ENCODE measurements at regions not wholly inside any gene's neighbourhood (a gene's known extent, or its start where the extent isn't known, plus 50 kb on each side); places are given as distances from the start of the nearest gene placed in this dataset.
A peak's percentile ranks its signal among the peaks of the same experiment; 100 is the strongest.

DNA sequence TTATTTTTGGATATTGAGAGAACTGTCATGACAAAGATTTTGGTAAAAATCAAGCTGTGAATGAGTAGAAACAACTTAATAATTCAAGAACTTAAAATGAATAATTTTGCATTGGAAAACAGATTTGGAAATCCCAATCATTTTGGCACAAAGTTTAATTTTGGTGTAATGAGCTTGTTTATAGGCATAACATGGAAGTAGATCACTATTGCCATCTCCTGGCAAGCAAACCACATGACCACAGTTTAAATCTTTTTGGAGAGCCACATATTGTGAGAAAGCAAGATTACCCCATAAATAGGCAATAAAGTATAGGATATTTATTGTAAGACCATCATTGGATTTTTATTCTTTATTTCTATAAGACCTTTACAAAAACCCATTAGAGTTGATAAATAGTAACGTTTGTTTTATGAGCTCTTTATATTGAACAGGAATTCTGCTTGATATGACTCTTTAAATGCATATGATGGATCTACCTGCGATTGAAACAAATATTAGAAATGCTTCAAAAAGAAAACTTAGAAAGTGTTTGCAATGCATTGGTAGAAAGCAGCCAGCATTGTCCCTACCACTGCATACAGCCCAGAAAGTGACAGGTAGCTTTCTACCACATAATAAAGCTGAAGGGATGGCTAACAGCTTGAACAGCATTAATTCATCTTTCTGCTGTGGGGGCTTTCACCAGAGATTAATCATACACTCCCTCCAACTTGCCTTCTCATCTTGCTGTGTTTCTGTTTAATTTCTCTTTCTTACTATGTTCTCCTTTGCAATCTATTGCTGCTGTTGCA, 766.8 kb downstream of the TBL1XR1 start:
- H3K4me3 Mint-ChIP-seq: peak overlapping the region; percentile 3; the same call in 1 of the 2 replicates
- peaks cover 45% of the 10 kb centered on the region for H3K4me1 Mint-ChIP-seq (ENCODE audit: low read depth)
- no peaks in the 10 kb centered on the region for H3K36me3 Mint-ChIP-seq (ENCODE audit: low read depth)
- no peaks in the 10 kb centered on the region for H3K27me3 Mint-ChIP-seq (ENCODE audit: insufficient read depth)
- H3K9me3 Mint-ChIP-seq: no peaks in the 10 kb centered on the region
- peak; percentile 59 for DNase-seq
- TF ChIP-seq, protein P1, sequence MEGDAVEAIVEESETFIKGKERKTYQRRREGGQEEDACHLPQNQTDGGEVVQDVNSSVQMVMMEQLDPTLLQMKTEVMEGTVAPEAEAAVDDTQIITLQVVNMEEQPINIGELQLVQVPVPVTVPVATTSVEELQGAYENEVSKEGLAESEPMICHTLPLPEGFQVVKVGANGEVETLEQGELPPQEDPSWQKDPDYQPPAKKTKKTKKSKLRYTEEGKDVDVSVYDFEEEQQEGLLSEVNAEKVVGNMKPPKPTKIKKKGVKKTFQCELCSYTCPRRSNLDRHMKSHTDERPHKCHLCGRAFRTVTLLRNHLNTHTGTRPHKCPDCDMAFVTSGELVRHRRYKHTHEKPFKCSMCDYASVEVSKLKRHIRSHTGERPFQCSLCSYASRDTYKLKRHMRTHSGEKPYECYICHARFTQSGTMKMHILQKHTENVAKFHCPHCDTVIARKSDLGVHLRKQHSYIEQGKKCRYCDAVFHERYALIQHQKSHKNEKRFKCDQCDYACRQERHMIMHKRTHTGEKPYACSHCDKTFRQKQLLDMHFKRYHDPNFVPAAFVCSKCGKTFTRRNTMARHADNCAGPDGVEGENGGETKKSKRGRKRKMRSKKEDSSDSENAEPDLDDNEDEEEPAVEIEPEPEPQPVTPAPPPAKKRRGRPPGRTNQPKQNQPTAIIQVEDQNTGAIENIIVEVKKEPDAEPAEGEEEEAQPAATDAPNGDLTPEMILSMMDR (IDR thresholded peaks at IDR 0.05): peak; percentile 83
- no peak overlapping the region for H3K27ac Mint-ChIP-seq

DNA sequence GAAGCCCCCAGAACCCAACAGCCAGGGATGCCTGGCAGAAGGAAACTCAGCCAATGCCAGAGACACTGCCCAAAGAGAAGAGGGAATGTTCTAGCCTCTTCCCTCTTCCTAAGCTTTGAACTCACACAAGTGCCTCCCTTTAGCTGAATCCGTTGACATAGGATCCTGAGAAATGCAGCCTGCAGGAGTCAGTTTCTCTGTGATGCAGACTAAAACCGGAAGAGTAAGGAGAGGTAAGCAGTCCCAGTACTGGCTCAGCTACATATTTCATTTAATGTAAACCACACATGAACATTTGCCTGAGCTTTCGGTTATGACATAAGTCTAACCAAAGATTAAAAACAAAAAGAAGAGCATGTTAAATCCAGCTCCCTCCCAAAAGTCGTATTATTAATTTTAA, 768.7 kb downstream of the TBL1XR1 start:
- H3K36me3 Mint-ChIP-seq (ENCODE audit: low read depth): no peaks in the 10 kb centered on the region
- no peak overlapping the region for H3K27ac Mint-ChIP-seq
- H3K4me3 Mint-ChIP-seq: no peak overlapping the region
- no peak for DNase-seq
- H3K4me1 Mint-ChIP-seq (ENCODE audit: low read depth): peaks cover 40% of the 10 kb centered on the region
- no peaks in the 10 kb centered on the region for H3K9me3 Mint-ChIP-seq
- H3K27me3 Mint-ChIP-seq (ENCODE audit: insufficient read depth): no peaks in the 10 kb centered on the region
- TF ChIP-seq, protein P1 (IDR thresholded peaks at IDR 0.05): no peak

DNA sequence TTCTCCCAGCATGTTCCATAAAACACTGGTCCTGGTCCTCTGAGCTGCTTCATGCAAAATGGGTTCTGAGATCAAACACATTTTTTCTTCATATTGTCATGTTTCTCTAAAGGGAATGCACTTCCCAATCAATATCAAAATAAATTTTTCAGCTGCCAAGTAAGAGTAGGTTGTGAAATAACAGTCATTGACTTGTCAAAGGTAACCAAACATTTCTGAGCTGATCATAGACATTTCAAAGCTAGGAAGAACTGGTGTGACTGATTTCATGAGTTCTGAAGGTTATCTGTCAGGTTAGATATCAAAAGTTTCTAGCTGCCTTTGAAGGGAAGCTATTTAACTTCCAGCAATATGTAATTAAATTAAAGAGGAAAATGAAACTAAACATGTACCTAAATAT, 770.9 kb downstream of the TBL1XR1 start:
- H3K27me3 Mint-ChIP-seq (ENCODE audit: insufficient read depth): no peaks in the 10 kb centered on the region
- H3K27ac Mint-ChIP-seq: no peak overlapping the region

DNA sequence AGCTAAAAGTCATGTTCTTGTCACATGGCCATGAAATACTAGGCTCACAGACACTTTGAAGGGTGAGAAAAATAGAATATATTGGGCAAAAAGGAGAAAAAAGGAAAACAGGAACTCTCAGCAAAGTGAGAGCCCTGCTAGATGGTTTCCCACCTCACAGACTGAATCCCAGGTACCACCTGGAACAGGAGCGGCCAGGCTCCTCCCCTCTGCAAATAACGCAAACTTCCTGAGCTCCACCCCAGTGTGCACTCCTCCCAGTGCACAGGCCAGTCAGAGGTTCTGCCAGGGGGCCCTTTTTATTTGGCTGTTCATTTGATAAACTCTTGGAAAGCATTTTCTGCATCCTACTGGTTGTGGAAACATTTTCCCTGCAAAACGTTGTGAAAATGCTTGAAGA, 780.4 kb downstream of the TBL1XR1 start:
- TF ChIP-seq, protein P1 (IDR thresholded peaks at IDR 0.05): no peak
- no peak overlapping the region for H3K4me3 Mint-ChIP-seq
- H3K36me3 Mint-ChIP-seq (ENCODE audit: low read depth): no peaks in the 10 kb centered on the region
- no peaks in the 10 kb centered on the region; the same call in 1 of the 2 replicates for H3K27me3 Mint-ChIP-seq (ENCODE audit: insufficient read depth)
- no peaks in the 10 kb centered on the region for H3K9me3 Mint-ChIP-seq
- peaks cover 4% of the 10 kb centered on the region; the same call in 1 of the 2 replicates for H3K4me1 Mint-ChIP-seq (ENCODE audit: low read depth)
- no peak for DNase-seq
- no peak overlapping the region for H3K27ac Mint-ChIP-seq

More for the DNA sequence above, 770.9 kb downstream of the TBL1XR1 start:
- TF ChIP-seq, protein P1 (IDR thresholded peaks at IDR 0.05): no peak
- H3K4me3 Mint-ChIP-seq: peak overlapping the region; percentile 30; the same call in 1 of the 2 replicates
- H3K9me3 Mint-ChIP-seq: no peaks in the 10 kb centered on the region
- no peak for DNase-seq
- H3K36me3 Mint-ChIP-seq (ENCODE audit: low read depth): no peaks in the 10 kb centered on the region
- H3K4me1 Mint-ChIP-seq (ENCODE audit: low read depth): peaks cover 30% of the 10 kb centered on the region

GRCh38 chr3:176415661-176416295, 781.5 kb downstream of the TBL1XR1 start:
- Mint-ChIP-seq H3K27ac (no peak overlapping the region), H3K27me3 (ENCODE audit: insufficient read depth) (peaks cover 2% of the 10 kb centered on the region), H3K4me3 (no peak overlapping the region), H3K9me3 (no peaks in the 10 kb centered on the region), H3K4me1 (ENCODE audit: low read depth) (peaks cover 4% of the 10 kb centered on the region; the same call in 1 of the 2 replicates), H3K36me3 (ENCODE audit: low read depth) (no peaks in the 10 kb centered on the region)
- TF ChIP-seq, protein P1 (IDR thresholded peaks at IDR 0.05): no peak
- DNase-seq: no peak
